ENCODE measurements at regions not wholly inside any gene's neighbourhood (a gene's known extent, or its start where the extent isn't known, plus 50 kb on each side); places are given as distances from the start of the nearest gene placed in this dataset.

DNA sequence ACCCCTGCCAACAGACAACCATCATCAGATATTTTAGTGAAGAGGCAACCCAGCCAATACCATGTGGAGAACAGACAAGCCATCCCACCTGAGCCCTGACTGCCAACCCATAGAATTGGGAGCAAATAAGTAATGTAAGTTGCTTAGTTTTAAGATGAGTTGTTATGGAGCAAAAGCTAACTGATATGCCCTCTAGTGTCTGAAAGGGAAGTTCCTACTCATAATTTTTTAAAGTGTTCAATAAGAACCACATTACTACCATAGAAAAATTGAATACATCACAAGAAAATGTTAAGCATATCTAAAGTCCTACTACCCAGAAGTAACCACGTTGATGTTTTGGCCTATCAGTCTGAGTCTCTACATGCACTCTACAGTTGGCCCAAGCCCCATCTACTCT is 50.8 kb upstream of the SLC36A4 start:
- no peak for DNase-seq

DNA sequence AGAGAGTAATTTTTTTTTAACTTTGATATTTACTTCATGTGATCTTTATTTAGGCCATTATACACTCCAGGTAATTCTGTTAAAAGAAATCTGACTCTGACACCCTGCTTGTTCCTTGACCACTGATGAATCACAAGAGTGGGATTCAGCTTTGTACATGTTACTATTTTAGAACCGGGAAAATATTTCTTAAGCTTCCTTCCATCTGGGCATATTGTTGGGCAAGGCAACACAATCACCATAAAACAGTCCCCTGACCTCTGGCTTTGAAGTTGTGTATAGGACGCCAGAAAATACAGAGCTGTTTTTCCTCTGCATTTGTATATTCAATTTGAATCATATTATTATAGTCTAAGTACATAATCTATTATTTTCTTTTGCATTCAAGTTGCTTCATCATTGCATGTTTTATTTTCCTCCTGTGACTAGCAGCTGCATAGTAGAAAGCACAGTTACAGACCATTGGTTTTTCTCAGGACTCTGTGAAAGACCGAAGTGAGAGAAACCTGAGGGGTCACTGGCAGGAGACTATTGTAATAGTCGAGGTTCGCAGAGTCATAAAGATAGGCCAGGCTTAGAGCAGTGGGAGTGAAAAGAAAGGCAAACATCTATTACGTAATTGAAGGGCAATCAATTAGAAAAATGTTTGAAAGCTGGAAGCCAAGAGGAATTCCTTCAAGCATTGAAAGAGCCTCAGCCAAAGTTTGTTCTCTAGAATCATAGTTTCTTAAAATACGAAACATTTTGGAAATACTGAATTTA is 51.8 kb upstream of the SLC36A4 start:
- DNase-seq = no peak

DNA sequence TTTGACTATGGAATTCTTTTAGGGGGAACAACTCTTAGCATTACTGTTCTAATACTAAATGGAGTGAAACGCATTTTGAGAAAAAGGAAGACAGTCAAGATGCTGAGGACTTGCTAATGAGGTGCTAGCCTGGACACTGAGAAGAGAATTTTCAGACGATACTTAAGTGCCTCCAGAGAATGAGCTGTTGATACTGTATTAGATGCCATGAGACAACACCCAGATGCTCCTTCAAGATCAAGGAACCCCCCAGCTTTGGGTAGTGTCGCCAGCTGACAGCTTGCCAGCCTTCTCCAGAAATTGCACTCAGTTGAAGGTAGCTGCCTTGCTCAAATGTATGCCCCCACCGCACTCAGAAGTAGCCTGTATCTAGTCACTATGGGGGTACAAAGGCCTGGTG is 52.5 kb upstream of the SLC36A4 start:
- DNase-seq = no peak

DNA sequence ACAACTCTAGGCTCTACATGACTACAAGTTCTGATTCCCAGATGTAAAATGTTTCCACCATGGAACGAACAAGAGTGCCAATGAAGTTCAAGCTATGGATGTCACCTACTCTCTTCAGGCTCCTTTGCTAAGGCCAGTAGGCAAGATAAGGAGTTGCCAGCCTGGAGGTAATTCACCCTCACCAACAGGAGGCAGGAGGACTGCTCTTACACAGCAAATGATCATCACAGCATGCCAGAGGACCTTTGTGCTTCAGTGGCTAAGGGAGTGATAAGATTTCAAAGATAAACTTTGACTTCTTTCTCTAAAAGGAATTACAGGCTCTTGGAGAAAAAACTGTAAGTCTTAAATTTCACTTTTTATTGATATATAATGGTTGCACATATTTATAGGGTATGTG is 54.1 kb upstream of the SLC36A4 start:
- DNase-seq = no peak

DNA sequence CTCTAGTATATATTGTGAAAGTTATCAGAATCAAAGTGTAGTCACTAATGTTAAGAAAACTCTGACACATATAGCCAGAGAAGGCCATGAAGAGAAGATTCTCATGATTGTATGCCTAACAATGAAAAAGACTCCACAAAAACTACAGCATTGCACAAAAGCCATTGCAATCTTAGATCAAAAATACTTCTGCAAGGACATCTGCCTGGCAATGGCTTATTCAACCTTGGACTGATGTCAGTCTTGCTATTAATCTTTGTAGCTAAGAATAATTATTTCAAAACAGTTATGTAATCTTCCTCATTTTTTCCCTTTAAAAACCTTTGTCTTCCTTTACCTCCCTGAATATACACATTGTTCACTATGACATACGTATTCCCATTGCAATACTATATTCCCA is 55.3 kb upstream of the SLC36A4 start:
- no peak for DNase-seq

DNA sequence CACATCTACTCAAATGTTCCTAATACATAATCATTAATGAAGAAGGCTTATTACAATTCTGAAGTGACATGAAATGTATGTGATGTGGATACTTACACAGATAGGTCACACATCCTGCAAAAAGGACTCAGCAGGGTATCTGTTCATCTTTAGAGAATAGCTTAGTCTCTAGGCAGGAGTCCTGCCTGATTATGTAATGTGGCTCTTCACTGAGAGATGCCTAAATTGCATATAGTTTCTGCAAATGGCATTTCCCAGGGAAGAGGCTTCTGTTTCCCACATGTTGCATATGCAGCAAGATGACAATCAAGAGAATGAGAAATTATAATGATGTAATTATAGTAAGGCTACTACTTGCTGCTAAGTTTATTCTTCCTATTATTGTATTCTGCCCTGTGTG is 58.8 kb upstream of the SLC36A4 start:
- DNase-seq = no peak

DNA sequence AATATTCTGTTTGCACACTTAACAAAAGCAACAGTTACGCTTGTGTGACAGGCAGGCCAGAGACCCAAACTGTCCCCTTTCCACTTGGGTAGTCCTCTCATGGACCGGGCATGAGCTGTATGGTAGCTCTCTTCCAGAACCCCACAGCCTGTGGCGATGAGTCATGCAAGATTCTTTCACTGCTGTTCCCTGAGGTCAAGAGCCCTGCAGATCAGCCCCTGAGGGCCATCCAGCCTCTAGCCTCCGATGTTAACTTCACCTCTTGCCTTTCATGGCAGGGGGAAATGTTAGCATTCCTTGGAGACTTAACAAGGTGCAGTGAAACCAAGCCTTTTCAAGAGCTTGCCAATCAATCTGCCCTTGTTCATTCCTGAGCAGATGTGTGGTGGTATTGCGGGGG is 63.2 kb upstream of the DEUP1 start:
- no peak for DNase-seq

DNA sequence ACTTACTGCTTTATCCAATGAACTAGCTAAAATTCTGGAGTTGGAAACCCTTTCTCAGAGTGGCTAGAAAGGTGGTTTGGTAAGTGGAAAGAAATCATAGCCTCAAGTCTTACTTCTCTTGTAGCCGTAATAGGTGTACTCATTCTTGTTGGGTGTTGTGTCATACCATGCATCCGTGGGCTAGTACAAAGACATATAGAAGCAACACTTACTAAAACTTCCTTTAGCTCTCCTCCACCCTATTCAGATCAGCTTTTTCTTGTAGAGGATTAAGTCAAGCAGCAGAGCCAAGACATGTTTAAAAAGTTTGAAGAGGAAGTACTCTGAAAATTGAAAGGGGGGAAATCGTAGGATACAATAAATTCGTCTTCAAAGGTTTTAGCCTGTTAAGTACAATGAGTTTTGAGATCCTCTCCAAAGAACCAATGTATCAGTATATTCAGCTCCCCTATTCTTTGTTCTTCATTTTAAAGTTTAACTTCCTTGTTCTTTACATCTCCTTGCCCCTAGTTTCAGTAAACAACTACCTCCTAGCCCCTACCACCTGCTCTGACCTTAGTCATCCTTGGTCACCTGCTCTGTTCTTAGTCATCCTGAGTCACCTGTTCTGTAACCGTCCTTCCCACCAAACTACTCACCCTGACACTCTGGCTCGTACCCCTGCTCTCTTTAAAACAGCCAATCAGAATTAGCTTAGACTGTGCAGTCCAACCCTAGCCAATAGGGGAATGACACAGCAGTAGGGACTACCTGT is 62.1 kb upstream of the DEUP1 start:
- DNase-seq = no peak

DNA sequence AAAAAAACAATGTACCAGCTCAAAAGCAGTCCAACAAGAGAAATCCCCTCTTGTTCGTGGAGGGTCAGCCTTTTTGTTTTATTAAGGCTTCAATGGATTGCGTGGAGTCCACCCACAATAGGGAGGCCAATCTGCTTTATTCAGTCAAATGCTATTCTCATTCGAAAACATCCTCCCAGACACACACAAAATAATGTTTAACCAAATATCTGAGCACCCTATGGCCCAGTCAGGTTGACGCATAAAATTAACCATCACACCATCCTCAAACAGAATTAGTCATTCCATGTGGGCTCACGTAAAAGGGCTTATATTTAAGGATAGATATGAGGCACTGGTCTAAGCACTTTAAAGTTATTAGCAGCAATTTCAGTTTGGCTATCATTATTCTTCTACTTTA is 58.9 kb upstream of the DEUP1 start:
- no peak for DNase-seq

DNA sequence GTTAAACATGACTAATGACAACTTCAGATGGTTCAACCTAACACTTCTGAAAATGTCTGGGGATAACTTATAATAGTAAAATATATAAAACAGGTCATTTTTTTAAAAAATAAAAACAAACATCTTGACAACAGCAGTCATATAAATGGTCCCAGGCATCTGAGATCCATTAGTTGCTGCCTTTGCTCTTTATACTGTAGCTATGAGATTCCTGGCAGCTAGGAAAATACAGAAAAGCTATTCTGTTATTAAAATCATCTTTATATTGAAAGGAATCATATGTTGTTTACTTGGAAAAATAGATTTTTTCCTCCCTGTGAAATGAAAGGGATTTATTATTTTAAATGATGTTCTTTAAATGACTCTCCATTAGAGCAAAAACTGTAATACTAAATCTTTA is 55.7 kb upstream of the DEUP1 start:
- no peak for DNase-seq

DNA sequence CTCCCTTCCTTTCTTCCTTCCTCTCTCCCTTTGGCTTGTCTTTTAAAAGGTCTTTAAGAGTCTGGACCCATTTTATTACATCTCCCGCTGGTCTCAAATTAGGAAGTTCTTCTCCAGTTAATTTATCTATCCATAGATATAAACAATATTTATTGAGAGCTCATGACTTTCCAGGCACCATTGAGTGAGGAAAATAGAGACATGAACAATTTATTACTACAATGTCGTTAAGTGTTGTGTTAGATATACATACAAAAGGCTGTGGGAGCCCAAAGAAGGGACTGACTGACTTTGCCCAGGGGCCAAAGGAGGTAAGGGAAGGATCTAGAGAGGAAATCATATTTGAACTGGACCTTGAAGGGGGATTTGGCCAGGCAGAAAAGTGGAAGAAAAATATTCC is 51.6 kb upstream of the DEUP1 start:
- no peak for DNase-seq

DNA sequence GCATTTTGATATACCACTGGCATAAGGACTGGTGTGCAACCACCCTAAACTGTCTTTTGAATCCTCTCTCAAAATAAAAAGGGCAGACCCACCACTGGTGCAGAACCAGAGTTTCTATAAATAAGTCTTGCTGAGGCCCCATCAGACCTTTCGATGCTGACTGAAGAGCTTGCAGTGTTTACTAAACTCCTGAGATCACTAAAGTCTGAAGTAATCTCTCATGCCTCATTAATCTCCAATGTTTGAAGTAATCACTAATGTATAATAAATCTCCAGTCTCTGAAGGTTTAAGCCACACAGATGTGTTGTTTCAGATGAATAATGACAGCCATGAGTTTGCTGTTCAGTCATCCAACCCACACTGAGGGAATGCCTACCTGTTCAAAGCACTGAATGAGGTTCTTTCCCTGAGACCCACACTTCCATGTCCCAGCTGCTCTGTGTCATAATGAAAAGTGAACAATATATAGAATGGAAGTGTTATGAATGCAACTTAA is 50.6 kb upstream of the DEUP1 start:
- DNase-seq = peak; percentile 98

Data from NCI-H187 treated with DMSO at 0.1 percent for 48 hours (cell line).